GM21447 (cell line): ENCODE measurements at regions not wholly inside any gene's neighbourhood (a gene's known extent, or its start where the extent isn't known, plus 50 kb on each side); places are given as distances from the start of the nearest gene placed in this dataset.
"Not testable (repeated sequence)": the region's sequence is repeated elsewhere in the genome, so short reads cannot be mapped to it uniquely, and the experiment has no call there.

Source experiments
- ATAC-seq: cut with Tn5 transposase; IDR thresholded peaks from one replicate; pipeline ENCODE4 v1.9.1; 2021; ENCODE audit not compliant: unreplicated experiment

DNA sequence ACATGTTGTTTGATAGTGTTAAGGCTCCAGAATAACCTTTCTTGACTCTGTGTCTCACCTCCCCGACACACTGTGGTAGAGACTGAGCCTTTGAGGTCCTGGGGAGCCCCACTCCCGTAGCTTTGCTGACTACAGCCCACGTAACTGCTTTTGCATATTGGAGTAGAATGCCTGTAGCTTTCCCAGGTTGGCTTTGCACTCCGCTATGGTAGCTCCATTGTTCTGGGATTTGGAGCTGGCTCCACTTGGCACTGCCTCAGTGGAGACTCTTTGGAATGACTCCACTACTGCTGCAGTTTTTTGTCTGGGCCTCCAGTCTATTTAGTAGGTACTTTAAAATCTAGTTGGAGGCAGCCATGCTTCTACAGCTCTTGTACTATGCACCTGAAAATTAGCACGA lies 56.2 kb upstream of the ANXA1 start:
- no peak for ATAC-seq

DNA sequence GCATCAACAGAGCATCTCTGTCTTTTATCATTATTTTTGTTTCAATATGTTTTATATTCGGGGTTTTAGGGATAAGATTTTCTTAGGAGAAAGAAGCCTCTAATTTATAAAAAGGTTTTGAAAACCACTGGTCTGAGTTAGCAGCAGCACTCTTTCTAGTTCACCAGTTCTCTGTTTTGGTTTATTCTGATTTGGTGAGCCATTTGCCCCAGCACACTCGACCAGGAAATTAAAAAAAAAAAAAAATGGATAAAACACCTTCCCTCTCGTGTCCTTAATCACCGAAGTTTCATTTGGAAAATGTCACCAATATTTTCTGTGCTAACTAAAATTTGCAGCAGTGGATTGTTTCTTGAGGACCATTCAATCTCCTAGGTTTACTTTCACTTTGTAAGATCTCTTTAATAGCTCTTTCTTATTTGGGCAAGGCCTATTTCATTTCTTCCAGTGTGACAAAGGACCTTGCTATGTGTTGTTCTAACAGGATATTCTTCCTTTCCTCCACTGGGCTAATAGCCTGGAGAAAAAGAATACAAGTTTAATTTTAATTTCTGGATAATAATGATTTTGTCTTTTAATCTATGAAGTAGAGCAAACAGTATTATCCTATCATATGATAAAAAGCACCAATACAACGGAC lies 57.8 kb upstream of the ANXA1 start:
- ATAC-seq, result no peak

DNA sequence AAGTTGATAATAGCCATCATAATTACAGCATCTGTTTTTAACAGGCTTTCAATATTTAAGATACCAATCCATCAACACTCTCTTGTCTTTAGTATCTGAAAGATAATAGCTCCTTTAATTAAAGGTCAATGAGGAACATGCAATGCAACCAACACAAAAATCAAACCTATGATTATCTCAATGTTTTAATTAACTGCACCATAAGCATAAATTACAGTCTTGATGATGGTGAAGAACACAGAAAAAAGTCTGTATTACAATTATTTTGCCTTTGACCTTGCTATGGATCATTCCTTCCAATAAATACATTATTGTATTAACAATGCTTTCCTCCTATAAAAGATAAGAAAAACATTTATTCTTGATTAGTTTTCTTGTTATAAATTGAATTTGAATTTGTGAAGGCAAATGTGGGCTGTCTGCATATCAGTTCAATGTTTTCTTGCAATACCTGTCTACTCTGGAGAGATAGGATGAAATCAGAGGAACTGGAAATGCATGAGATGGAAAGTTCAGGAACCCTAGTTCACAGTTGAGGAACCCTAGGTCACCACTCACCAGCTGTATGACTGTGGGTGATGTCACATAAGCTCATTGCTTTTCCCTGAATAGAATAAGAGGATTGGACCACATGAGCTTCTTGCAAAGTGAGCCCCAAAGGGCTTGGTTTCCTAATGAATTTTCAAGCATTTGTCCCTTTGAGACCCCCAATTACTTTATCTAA lies 58.5 kb upstream of the ANXA1 start:
- no peak for ATAC-seq

DNA sequence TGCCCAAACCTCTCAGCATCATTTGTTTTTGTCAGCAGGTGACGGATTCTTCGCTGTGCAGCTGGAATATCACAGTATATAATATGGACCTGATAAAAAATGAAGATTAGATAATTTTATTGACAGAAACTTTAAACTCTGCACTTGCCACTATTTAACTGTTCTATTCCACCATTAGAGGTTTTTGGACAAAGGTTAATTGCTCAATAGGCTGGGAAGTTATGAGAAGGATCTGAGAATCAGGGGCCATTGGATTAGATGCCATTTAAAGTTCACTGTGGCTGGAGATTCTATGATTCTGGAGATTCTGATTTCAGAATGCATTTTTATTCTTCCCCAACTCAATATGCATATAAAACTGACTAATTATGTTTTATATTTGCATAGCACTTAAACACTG lies 59.8 kb upstream of the ANXA1 start:
- ATAC-seq, result no peak

DNA sequence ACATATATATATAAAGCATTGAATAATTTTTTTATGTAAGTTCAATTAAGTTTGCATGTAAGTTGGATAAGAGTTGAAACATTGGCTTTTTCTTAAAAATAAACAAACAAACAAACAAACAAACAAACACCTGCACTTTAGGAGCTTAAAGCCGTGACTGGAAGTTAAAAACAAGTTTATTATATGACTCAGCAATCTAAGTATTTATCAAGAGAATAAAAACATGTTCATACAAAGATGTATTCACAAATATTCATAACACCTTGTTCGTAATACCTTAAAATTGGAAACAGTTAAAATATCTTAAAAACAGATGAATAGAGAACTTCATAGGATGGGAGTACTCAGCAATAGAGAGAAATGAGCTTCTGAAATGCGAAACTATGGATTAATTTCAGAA lies 61.5 kb upstream of the ANXA1 start:
- no peak for ATAC-seq

DNA sequence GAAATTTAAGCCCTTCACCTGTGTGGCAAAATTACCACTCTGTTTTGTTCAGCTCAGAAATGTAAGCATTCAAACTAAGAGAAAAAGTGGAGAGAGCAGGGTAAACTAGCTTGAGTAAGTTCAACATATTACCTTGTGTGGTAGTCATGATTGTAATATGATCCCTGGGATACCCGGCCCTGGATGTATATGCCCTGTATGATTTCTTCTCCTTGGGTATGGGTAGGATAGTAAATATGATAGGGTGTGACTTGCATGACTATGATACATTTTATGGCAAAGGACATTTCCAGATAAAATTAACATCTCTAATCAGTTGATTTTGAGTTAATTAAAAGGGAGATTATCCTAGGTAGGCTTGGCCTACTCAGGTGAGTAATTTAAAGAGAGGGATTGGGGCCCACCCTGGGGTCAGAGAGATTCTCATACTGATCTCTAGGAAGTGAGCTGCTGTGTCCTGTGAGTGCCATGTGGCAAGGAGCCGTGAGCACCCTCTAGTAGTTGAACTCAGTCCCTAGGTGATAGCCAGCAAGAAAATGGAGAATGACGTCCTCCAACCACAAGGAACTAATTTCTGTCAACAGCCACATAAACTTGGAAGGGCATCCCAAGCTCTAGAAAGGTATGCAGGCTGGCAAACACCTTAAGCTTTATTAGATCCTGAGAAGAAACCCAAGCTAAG lies 62.2 kb upstream of the ANXA1 start:
- no peak for ATAC-seq

DNA sequence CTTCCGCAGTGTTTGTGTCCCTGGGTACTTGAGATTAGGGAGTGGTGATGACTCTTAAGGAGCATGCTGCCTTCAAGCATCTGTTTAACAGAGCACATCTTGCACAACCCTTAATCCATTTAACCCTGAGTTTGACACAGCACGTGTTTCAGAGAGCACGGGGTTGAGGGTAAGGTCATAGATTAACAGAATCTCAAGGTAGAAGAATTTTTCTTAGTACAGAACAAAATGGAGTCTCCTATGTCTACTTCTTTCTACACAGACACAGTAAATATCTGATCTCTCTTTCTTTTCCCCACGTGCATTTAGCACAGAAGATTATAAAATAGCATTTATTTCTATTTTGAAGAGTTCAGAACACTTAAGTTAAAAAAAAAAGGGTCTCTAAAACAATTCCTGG lies 63.8 kb upstream of the ANXA1 start:
- not testable (repeated sequence) for ATAC-seq

DNA sequence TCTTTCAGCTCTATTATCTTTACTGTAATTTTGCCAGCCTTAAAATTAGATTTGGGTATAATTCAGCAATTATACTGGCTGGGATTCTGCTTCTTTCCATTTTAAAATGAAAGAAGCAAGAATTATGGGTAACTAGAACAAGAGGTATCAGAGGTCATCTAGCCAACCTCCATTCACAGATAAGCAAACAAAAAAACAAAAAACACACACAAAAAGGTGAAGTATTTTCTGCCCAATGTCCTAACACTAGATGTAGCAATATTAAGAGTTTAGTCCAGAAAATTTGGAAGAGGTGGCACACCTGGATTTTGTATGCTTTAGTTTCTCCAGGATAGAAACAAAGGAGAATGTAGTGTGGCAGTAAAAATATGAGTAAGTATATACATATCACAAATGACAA lies 68.1 kb upstream of the ANXA1 start:
- no peak for ATAC-seq

DNA sequence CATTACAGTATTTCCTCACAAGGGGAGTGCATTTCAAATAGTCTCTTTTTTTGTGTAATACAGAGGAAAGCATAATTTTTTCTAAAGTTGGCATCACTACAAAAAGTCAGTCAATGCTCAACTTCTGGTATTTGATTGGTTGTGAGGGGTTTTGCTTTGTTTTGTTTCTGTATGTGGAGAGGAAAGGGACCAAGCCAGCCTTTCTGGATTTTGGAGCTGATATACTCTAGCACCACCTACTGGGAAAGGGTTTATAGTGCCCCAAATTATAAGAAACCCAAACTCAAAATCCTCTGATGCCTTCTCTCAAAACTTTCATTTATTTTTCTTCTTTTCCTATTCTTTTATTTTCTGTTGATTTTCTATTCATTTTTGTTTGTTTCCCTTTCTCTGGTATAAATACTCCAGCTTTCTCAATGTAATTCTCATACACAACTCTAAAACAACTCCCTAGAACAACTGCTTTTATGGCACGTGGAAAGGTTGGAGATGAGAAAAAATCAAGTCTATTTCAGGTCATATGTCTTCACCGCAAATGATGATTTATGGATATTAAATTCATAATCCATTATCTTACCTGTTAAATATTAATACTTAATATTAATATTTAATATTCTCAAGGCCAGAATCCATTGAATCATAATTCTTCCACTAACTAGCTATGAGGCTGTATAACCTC lies 69.5 kb upstream of the ANXA1 start:
- no peak for ATAC-seq

DNA sequence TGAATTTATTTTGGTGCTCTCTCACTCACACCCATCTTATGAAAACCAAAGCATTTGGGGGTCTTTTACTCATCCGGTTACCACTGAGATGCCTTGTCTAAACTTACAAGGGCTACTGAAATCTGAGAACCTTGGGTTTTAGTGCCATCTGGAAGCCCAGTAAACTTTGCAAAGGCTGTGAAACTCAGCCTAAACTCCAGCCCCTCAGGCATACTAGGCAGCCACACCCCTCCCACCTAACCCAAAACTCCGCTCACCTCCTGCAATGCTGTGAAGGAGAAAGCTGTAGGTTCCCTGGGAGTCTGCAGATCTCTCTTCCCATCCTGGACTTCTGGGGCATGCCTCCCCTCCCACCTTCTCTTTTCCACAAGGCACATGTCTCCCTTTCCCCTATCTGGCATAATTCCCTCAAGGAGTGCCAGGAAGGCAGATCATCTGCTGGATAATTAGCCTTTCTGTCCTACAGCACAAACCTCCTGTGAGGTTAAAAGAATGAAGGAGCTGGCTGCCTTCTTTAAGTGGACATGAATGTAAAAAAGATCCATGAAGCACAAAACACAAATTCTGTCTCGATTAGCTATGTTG lies 71.5 kb upstream of the ANXA1 start:
- no peak for ATAC-seq

DNA sequence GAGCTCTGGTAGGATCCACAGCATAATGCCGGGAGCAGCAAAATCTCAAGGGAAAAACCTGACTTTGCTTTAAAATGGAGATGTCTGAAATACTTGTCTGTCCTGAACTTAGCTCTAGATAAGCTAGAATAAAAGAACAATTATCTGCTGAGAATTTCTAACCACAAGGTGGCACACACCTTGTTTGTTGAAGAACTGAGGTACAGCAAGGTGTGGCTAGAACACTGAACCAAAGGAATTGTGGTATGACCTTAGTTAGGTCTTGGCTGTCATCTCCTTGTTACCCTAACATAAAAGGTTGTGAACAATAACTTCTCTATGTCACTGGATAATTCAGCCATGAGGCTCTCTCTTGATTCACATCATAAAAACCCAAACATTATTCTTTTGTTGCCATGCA lies 72.3 kb upstream of the ANXA1 start:
- ATAC-seq, result no peak

DNA sequence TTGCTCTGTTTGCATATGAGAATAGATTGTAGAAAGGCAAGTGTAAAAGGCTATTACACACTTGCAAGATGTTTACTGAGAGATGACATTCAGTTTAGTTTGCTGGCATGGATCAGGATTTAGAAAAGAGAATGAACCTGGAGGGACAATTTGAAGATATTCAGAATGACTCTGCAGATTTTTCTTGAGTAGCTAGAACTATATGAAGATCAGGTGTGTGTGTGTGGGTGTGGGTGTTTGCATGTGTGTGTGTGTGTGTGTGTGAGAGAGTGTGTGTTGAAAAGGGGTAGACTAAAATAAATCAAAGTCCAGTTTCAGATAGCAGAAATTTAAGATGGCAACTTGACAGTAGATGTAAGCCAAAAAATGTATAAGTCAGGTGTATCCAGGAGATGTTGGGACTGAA lies 74.0 kb upstream of the ANXA1 start:
- no peak for ATAC-seq

DNA sequence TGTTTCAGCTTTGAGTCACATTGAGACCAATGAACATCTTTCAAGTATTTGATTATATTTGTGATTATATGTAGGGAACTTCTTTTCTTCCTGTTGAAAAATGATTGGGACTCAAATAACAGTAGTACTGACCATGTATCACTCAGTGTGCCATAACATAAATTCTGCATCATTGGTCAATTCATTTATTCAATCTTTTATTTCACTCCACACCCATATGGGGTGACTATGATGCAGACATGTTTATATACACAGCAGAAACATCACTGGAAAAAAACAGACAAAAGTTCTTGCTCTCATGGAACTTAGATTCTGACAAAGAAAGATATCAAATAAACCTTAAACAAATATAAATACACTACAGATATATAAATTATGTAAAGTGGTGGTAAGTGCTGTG lies 74.7 kb upstream of the ANXA1 start:
- no peak for ATAC-seq

DNA sequence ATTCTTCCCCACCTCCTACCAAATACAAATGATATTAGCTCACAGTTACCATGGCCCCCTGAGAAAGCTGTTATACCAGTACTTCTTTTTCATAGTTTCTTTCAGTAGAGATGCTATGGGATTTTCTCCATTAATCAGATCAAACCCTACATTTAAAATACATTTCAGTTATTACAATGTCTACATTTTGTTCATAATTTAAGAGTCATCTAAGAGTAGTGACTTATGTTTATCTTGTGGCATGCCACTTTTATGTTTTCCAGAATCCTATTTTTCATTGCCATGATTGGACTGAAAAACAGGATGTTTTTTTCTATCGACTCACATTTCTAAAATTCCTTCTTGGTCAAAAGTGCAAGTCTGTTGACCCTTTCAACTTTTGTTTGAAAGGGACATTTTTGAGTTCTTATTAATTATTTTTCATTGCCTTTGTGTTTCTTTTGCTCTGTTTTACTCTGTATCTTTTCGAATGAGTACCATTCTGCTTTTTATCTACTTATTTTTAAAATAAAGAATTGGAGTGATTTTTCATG lies 77.4 kb upstream of the ANXA1 start:
- no peak for ATAC-seq

DNA sequence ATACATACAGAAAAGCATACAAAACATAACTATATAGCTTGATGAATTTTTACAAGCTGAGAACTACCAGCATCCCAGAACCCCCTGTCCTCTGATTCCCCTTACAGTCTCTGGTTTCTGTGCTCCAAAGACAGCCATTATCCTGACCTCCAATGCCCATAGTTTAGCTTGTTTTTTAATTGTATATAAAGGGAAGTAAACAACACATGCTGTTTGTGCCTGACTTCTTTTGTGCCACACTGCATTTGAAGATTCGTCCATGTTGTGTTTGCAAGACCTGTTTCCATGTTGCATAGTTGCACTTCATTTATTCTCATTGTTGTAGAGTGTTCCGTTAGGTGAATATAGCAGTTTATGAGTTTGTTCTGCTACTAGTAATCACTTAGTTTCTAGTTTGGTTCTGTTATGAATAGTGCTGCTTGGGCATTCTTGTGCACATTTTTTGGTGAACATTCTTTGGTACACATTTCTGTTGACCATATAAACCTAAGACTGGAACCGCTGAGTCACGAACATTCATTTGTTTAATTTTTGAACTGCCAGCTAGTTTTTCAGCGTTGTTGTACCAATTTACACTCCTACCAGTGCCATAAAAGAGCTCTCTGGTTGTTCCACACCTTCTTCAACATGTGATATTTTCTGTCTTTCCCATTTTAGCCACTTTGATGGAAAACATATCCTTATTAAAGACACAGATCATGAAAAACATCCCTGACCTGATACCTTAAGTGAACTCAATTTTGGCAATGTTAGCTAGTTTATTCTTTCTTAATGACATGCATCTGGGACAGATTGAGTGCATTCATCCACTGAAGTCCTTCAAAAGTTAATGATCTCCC lies 78.1 kb upstream of the ANXA1 start:
- ATAC-seq, result no peak

DNA sequence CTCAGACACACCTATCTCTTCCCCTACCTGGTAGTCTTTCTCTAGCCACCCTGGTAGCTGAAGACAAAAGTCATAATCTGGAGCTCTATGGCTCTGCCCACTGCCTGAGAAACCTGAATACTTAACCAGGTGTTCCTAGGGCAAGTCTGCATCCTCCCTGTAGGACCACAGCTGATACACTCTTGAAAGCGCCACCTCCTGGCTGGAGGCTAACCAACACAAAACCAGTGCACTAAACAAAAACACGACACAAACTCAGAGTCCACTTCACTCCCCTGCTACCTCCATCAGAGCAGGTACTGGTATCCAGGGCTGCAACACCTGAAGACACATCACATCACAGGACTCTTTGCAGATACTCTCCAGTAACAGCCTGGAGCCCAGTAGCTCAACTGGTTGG lies 84.6 kb upstream of the ANXA1 start:
- ATAC-seq, result no peak

DNA sequence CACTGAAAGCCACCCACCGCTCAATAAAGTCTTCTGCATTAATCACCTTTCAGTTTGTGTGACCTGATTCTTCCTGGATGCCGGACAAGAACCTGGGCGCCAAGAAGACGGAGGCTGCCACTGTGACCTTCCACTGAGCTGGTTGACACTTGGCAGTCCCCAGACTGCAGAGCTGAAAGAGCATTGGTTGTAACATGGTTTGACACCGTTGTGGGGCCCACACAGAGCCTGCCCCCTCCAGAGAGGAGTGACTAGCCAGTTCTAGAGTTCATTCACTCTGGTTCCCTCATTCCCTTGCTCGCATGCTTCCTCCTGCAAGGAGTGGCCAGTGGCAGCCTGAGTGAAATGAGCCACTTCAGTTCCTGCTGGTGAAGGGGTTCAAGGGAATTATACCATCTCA lies 86.2 kb upstream of the ANXA1 start:
- ATAC-seq, result no peak

DNA sequence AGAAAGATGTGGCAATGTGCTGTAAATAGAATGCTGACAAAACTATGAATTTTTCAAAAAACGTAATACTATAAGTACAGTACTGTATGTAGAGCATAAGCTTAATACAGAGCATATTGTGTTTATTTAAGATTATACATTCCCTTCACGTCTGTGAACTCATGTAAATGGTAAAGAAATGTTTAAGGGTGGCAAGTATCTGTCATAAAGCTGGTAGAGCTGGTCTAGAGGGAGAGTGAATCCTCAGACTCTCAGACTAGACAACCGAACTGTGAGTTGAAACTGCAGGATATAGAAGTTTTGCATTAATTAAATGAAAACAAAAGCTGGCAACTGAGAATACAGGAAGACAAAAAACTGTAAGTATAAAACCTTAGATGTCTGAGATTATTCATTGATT lies 87.3 kb upstream of the ANXA1 start:
- ATAC-seq, result no peak

DNA sequence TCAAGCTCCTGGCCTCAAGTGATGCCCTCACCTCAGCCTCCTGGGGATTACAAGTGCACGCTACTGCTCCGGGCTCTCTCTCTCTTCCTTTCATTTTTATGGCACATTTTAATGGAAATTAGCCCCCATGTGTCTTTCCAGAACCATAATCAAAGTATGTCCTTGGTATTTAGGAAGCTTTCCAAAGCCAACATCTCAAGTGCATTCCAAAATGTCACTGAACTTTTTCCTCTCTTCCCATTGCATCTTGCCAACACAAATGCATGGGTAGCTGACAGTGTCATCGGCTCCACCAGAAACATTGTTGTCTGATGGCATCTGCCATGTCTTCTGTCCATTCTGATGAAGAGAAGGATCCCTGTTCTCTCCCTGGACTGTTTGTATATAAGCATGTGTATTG lies 90.5 kb upstream of the ANXA1 start:
- ATAC-seq, result no peak

DNA sequence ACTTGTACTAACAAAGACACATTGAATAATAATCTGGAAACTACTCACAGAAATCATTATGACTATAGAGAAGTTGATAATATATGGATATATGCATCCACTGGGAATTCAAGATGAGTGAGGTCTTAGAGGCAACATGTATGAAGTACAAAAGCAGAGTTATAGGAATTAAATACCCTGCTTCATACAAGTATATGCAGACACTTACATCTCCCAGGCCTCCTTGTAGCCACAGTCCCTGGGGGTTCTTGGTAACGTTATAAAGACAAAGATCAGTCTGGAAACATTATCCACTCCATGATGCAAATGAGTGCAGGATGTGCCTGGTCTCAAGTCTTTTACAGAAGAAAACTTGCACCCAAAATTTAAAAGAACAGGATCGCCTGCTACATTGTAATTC lies 92.4 kb upstream of the ANXA1 start:
- no peak for ATAC-seq
